Astrocyte (in vitro differentiated cells and primary cell): ENCODE measurements at regions not wholly inside any gene's neighbourhood (a gene's known extent, or its start where the extent isn't known, plus 50 kb on each side); places are given as distances from the start of the nearest gene placed in this dataset.

Experiments
- EZH2 ChIP-seq: IDR thresholded peaks from 2 replicates; pipeline ENCODE4 v1.6.1; 2012; ENCODE audit warnings: mild to moderate bottlenecking, low read length, inconsistent platforms; ENCODE audit not compliant: insufficient read depth
- TF ChIP-seq, protein P1 (sequence below): IDR thresholded peaks from 2 replicates; pipeline ENCODE4 v1.5.1; 2011; ENCODE audit warnings: low read depth, mild to moderate bottlenecking, inconsistent platforms, low read length, moderate library complexity; ENCODE audit not compliant: insufficient read depth

DNA sequence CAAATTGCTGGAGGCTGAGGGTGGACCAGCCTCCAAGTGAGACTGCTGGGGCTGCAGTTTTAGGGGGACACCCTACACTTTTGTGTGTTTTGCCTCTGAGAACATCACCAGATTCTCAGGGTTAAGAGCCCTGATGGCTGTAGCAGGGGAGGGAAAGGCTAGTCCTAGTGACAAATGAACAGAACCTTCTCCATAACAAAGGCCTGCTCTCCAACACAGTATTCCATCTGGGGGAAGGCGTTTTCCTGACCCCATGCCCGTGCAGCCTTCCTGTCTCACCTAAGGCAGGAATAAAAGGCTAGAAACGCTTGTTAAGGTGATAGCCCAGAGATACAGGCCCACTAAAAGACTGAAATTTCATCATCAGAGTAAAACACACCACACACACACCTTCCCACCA, 50.2 kb upstream of the NSMCE3 start:
- TF ChIP-seq, protein P1, sequence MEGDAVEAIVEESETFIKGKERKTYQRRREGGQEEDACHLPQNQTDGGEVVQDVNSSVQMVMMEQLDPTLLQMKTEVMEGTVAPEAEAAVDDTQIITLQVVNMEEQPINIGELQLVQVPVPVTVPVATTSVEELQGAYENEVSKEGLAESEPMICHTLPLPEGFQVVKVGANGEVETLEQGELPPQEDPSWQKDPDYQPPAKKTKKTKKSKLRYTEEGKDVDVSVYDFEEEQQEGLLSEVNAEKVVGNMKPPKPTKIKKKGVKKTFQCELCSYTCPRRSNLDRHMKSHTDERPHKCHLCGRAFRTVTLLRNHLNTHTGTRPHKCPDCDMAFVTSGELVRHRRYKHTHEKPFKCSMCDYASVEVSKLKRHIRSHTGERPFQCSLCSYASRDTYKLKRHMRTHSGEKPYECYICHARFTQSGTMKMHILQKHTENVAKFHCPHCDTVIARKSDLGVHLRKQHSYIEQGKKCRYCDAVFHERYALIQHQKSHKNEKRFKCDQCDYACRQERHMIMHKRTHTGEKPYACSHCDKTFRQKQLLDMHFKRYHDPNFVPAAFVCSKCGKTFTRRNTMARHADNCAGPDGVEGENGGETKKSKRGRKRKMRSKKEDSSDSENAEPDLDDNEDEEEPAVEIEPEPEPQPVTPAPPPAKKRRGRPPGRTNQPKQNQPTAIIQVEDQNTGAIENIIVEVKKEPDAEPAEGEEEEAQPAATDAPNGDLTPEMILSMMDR = no peak
- no peak for TF ChIP-seq EZH2
